RPMI8226 (cell line): ENCODE measurements at regions not wholly inside any gene's neighbourhood (a gene's known extent, or its start where the extent isn't known, plus 50 kb on each side); places are given as distances from the start of the nearest gene placed in this dataset.

ENCODE experiments used
- DNase-seq: peaks from one replicate; pipeline ENCODE4 v3.0.0-alpha.2; 2015

DNA sequence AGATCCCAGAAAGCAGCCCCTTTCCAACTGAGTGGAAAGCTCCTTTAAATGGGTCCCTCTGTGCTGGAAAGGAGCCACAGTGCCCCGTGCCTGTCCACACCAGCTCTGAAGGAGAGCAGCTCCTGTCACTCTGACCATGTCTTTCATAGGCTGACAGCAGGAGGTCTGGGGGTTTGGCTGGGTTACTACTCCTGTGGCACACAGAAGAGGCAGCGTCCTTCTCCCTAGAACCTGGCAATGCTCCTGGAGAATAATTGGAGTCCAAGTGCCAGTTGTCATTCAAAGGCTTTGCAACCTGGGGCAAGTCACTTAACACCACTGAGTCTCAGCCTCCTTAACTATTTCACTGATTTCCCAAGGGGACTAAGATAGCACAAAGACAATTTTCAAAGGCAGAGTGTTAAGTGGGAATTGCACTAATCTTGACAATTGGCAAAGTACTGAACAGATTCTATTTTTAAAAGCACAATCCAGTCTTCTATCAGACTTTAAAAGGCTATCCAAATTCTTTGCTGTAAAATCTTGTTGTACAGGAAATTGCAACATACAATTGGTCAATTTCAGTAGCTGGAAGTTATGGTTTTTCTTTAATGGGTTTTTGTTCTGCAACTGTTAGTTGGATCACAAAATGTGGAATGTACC is 457.2 kb downstream of the KIF16B start:
- no peak for DNase-seq

DNA sequence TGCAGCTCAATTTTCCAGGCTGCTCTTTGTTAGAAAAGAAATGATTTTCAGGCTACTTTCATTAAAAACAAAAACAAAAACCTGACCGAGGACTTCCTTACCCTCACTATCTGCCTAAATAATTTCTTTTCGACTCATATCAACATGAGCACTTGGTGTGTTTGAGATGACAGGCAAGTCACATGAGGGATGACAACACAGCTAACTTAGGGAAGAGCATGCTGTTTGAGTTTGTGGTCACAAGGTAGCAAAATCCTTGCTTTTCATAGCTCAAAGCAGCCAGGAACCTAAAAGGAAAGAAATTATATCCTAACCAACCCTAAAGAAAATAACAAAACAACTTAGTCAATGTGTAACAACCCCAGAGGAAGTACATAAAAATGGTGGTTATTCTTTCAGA is 459.5 kb downstream of the KIF16B start:
- no peak for DNase-seq

DNA sequence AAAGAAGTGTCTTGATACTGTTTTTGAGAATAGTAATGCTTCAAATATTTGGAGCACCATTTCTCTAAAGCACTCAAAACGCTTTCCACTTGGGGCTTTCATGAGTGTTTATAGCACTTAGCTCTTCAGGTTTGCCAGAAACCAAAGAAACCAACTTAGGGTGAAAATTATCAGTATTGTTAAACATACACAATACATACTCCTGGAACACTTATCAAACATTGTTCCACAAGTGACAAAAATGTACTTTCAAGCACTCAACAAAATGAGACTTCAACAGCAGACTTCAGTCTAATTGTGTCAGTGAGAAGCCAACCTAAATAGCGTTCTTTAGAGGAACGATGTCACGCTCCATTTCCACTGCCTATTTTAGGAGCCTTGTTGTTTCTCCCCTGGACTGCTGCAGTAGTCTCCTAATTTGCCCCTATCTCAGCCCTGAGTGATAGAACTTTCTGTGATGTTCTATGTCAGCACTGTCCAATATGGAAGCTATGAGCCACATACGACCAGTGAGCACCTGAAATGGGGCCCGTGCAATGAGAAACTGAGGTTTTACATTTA is 461.3 kb downstream of the KIF16B start:
- no peak for DNase-seq

GRCh38 chr20:16111172-16111832 is 461.9 kb downstream of the KIF16B start:
- no peak for DNase-seq

DNA sequence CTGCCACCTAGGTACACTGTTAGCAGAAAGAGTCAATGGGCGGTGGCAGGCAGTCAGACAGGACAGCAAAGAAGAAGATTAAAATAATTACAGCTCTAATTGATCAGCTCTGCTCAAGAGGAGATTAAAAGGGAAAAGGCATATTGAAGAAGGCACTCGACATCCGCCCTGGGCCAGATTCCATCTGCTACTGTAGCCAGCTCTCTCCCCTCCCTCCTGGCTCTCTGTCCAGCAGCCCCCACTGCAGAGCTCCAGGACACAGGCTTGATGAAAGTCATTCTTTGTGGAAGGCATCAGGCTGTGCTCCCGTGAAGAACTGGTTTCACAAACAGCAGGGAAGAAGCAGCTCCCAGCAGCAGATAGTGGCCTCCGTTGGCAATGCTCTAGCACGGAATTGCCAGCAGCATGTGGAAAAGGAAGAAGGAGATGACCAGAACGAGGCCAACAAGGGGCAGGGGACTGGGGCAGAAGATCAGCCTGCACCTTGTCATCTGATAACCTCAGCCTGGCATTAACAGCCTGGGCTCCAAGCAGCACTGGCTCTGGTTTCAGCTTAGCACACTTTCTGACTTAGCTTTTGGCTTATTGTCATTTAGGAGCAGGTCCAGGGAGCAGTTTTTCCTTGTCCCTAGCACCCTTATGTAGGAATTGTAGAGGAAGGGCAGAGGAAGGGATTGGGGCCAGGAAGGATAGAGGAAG is 465.9 kb downstream of the KIF16B start:
- DNase-seq = no peak

- no peak for DNase-seq
Measured at GRCh38 chr20:16106191-16106849, 466.9 kb downstream of the KIF16B start.

- no peak for DNase-seq
Measured at GRCh38 chr20:16104783-16105182, 468.5 kb downstream of the KIF16B start.
